Sigmoid colon (tissue), 6 donors: ENCODE measurements at regions not wholly inside any gene's neighbourhood (a gene's known extent, or its start where the extent isn't known, plus 50 kb on each side); places are given as distances from the start of the nearest gene placed in this dataset.

ENCODE experiments used
- DNase-seq: peaks from one replicate; pipeline ENCODE4 v3.0.0-alpha.2; 2019
- H3K27ac ChIP-seq, 4 donors: fragments of 200-600 bp; sonication (generic); one replicate each; pipeline ENCODE4 v1.5.1; 2016 to 2019; ENCODE audit warnings: mild to moderate bottlenecking in 1 of 4
- H3K27me3 ChIP-seq, 3 donors: fragments of 200-600 bp; sonication (generic); one replicate each; pipeline ENCODE4 v1.5.1; 2019; ENCODE audit warnings: mild to moderate bottlenecking in 1 of 3
- H3K36me3 ChIP-seq, 4 donors: fragments of 200-600 bp; sonication (generic); one replicate each; pipeline ENCODE4 v1.5.1; 2016 to 2019
- H3K4me1 ChIP-seq, 4 donors: fragments of 200-600 bp; sonication (generic); one replicate each; pipeline ENCODE4 v1.5.1; 2017 to 2019
- H3K4me3 ChIP-seq, 4 donors: fragments of 200-600 bp; sonication (generic); one replicate each; pipeline ENCODE4 v1.5.1; 2017 to 2019; ENCODE audit warnings: mild to moderate bottlenecking in 2 of 4, moderate library complexity in 1 of 4
- H3K9me3 ChIP-seq, 4 donors: fragments of 200-600 bp in 3 of 4; sonication (generic) in 3 of 4; one replicate each; pipeline versions ENCODE4 v1.5.1 to v1.6.1; 2013 to 2019
- EP300 ChIP-seq, 4 donors: sonication (generic); formaldehyde crosslinking; IDR thresholded peaks; one replicate each; pipeline ENCODE4 v1.6.1; 2017; ENCODE audit warnings: antibody characterized with exemption in 4 of 4
- POLR2A ChIP-seq, 2 donors: fragments of 450-650 bp; IDR thresholded peaks; one replicate each; pipeline ENCODE4 v1.6.1; 2016; ENCODE audit warnings: antibody characterized with exemption in 2 of 2, mild to moderate bottlenecking in 2 of 2, moderate library complexity in 2 of 2
- POLR2AphosphoS5 ChIP-seq, 4 donors: sonication (generic); formaldehyde crosslinking; IDR thresholded peaks; one replicate each; pipeline ENCODE4 v1.6.1; 2017; ENCODE audit warnings: antibody characterized with exemption in 4 of 4
- WGBS, 2 donors: extraction: QIAGEN DNeasy Blood & Tissue Kit; methylation state at CpG; one replicate each; pipeline ENCODE4 v1.1.7; 2013; 5-methylcytosine and 5-hydroxymethylcytosine counted together
- intact Hi-C: fragments of 100-400 bp; cut with DNase I; formaldehyde crosslinking; loops from one replicate; pipeline ENCODE4 v1.15.1; 2023
- TF ChIP-seq, protein P1 (sequence below), 4 experiments: fragments of 450-650 bp in 3 of 4; fragments of 200-600 bp in 1 of 4; IDR thresholded peaks; one replicate each; pipeline ENCODE4 v1.5.1; 2016 to 2019; ENCODE audit warnings: antibody characterized with exemption in 4 of 4, mild to moderate bottlenecking in 3 of 4, moderate library complexity in 2 of 4
- donor health status: healthy with polysubstance abuse.
- donor health status: healthy.

DNA sequence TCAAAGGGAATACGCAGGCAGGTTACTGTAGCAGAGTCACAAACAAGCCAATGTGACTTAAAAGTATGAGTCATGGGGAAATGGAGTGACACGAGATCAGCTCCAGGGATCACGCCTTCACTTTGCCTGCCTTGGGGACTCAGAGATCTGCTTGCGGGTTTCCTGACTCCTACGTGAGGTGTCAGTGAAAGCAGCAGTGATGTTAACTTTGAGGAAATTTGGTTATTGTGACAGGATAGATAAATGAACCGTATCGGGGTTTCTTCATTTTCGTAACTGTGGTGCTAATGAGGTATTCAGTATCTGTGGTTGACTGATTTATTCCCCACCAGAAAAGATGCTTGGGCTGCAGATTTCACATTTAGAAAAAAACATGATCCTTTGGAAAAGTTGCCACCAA, 383.3 kb upstream of the ZFP42 start:
- intact Hi-C loops, result no loop called here
- no peaks in the 10 kb centered on the region for H3K9me3 ChIP-seq
- 83 to 91% methylated on average over 8 of the region's 8 CpGs for WGBS, 2 donors
- H3K36me3 ChIP-seq, result no peaks in the 10 kb centered on the region
- no peaks in the 10 kb centered on the region for H3K4me1 ChIP-seq
- DNase-seq, result no peak
- H3K27ac ChIP-seq, result no peak overlapping the region
- no peak overlapping the region for H3K4me3 ChIP-seq
- TF ChIP-seq, protein P1, sequence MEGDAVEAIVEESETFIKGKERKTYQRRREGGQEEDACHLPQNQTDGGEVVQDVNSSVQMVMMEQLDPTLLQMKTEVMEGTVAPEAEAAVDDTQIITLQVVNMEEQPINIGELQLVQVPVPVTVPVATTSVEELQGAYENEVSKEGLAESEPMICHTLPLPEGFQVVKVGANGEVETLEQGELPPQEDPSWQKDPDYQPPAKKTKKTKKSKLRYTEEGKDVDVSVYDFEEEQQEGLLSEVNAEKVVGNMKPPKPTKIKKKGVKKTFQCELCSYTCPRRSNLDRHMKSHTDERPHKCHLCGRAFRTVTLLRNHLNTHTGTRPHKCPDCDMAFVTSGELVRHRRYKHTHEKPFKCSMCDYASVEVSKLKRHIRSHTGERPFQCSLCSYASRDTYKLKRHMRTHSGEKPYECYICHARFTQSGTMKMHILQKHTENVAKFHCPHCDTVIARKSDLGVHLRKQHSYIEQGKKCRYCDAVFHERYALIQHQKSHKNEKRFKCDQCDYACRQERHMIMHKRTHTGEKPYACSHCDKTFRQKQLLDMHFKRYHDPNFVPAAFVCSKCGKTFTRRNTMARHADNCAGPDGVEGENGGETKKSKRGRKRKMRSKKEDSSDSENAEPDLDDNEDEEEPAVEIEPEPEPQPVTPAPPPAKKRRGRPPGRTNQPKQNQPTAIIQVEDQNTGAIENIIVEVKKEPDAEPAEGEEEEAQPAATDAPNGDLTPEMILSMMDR (IDR thresholded peaks at IDR 0.05), result no peak
- TF ChIP-seq POLR2AphosphoS5 (IDR thresholded peaks at IDR 0.05) (no peak), EP300 (IDR thresholded peaks at IDR 0.05) (no peak), POLR2A (IDR thresholded peaks at IDR 0.05) (no peak)
- H3K27me3 ChIP-seq, result no peaks in the 10 kb centered on the region

GRCh38 chr4:187613089-187613839, 382.3 kb upstream of the ZFP42 start:
- no peak overlapping the region for H3K4me3 ChIP-seq
- 94 to 96% methylated on average over 46 of the region's 46 CpGs for WGBS, 2 donors
- no peaks in the 10 kb centered on the region for H3K4me1 ChIP-seq
- H3K27ac ChIP-seq, result no peak overlapping the region
- no peaks in the 10 kb centered on the region for H3K9me3 ChIP-seq
- intact Hi-C loops, result no loop called here
- H3K27me3 ChIP-seq, result no peaks in the 10 kb centered on the region
- H3K36me3 ChIP-seq, result no peaks in the 10 kb centered on the region
- no peak for TF ChIP-seq POLR2AphosphoS5 (IDR thresholded peaks at IDR 0.05)
- no peak for TF ChIP-seq POLR2A (IDR thresholded peaks at IDR 0.05)
- no peak for TF ChIP-seq EP300 (IDR thresholded peaks at IDR 0.05)
- TF ChIP-seq, protein P1 (IDR thresholded peaks at IDR 0.05), result no peak
- no peak for DNase-seq

- no peak overlapping the region for H3K4me3 ChIP-seq
- TF ChIP-seq POLR2AphosphoS5 (IDR thresholded peaks at IDR 0.05) (no peak), POLR2A (IDR thresholded peaks at IDR 0.05) (no peak), EP300 (IDR thresholded peaks at IDR 0.05) (no peak)
- TF ChIP-seq, protein P1 (IDR thresholded peaks at IDR 0.05), result no peak
- no peaks in the 10 kb centered on the region for H3K27me3 ChIP-seq
- intact Hi-C loops, result no loop called here
- peaks cover 0 to 5% (median 0%) of the 10 kb centered on the region in 4 donors for H3K4me1 ChIP-seq
- H3K9me3 ChIP-seq, result no peaks in the 10 kb centered on the region
- DNase-seq, result no peak
- WGBS, 2 donors, result 54 to 75% methylated on average over 1 of the region's 1 CpG
- H3K36me3 ChIP-seq, result no peaks in the 10 kb centered on the region
- no peak overlapping the region for H3K27ac ChIP-seq
Observed at GRCh38 chr4:187615972-187616371, 379.6 kb upstream of the ZFP42 start.

- Histone ChIP-seq H3K27ac (no peak overlapping the region), H3K36me3 (no peaks in the 10 kb centered on the region), H3K27me3 (no peaks in the 10 kb centered on the region), H3K4me3 (no peak overlapping the region), H3K9me3 (no peaks in the 10 kb centered on the region), H3K4me1 (peaks cover 0 to 5% (median 0%) of the 10 kb centered on the region in 4 donors)
- DNase-seq, result no peak
- intact Hi-C loops, result no loop called here
- no peak for TF ChIP-seq POLR2A (IDR thresholded peaks at IDR 0.05)
- no peak for TF ChIP-seq EP300 (IDR thresholded peaks at IDR 0.05)
- TF ChIP-seq, protein P1 (IDR thresholded peaks at IDR 0.05), result no peak
- no peak for TF ChIP-seq POLR2AphosphoS5 (IDR thresholded peaks at IDR 0.05)
- 76 to 77% methylated on average over 1 of the region's 1 CpG for WGBS, 2 donors
Observed at GRCh38 chr4:187617113-187617512, 378.5 kb upstream of the ZFP42 start.
